Stomach (tissue), 8 donors: ENCODE measurements at regions not wholly inside any gene's neighbourhood (a gene's known extent, or its start where the extent isn't known, plus 50 kb on each side); places are given as distances from the start of the nearest gene placed in this dataset.

Source experiments
- DNase-seq, 2 donors: peaks; one replicate each; pipeline versions ENCODE4 v3.0.0 to v3.0.0-alpha.2; 2013 to 2019
- H3K27ac ChIP-seq, 5 donors: fragments of 200-600 bp in 4 of 5; sonication (generic) in 4 of 5; one replicate each; pipeline ENCODE4 v1.5.1; 2013 to 2019; ENCODE audit warnings: mild to moderate bottlenecking in 1 of 5, moderate library complexity in 1 of 5
- H3K27me3 ChIP-seq, 3 donors: fragments of 200-600 bp; sonication (generic); one replicate each; pipeline ENCODE4 v1.5.1; 2017 to 2019; ENCODE audit warnings: mixed run types in 1 of 3
- H3K36me3 ChIP-seq, 4 donors: fragments of 200-600 bp; sonication (generic); 1 replicate in 3 of 4; 2 replicates in 1 of 4; pipeline ENCODE4 v1.5.1; 2016 to 2019
- H3K4me1 ChIP-seq, 4 donors: fragments of 200-600 bp; sonication (generic); one replicate each; pipeline ENCODE4 v1.5.1; 2016 to 2019
- H3K4me3 ChIP-seq, 4 donors: fragments of 200-600 bp; sonication (generic) in 3 of 4; one replicate each; pipeline ENCODE4 v1.5.1; 2016 to 2019; ENCODE audit warnings: mild to moderate bottlenecking in 1 of 4
- H3K9me3 ChIP-seq, 4 donors: fragments of 200-600 bp; sonication (generic); one replicate each; pipeline ENCODE4 v1.5.1; 2016 to 2019
- EP300 ChIP-seq: sonication (generic); formaldehyde crosslinking; IDR thresholded peaks from one replicate; pipeline ENCODE4 v1.6.1; 2017; ENCODE audit warnings: antibody characterized with exemption
- POLR2A ChIP-seq, 4 donors: fragments of 450-650 bp; IDR thresholded peaks; one replicate each; pipeline ENCODE4 v1.6.1; 2016; ENCODE audit warnings: antibody characterized with exemption in 4 of 4, control low read depth in 2 of 4, mild to moderate bottlenecking in 1 of 4, moderate library complexity in 1 of 4
- POLR2AphosphoS5 ChIP-seq, 3 donors: sonication (generic); formaldehyde crosslinking; IDR thresholded peaks; one replicate each; pipeline ENCODE4 v1.6.1; 2016; ENCODE audit warnings: antibody characterized with exemption in 3 of 3
- WGBS, 5 donors: extraction: QIAGEN DNeasy Blood & Tissue Kit in 3 of 5; methylation state at CpG; one replicate each; pipeline versions ENCODE4 v1.1.5 to v1.1.7; 2013 to 2018; 5-methylcytosine and 5-hydroxymethylcytosine counted together
- intact Hi-C: fragments of 100-400 bp; cut with DNase I; formaldehyde crosslinking; loops from one replicate; pipeline ENCODE4 v1.15.1; 2023; ENCODE audit warnings: low total_unique reads
- TF ChIP-seq, protein P1 (sequence below), 7 experiments: fragments of 450-650 bp in 4 of 7; fragments of 200-600 bp in 3 of 7; sonication (generic) in 3 of 7; IDR thresholded peaks; one replicate each; pipeline ENCODE4 v1.5.1; 2016 to 2019; ENCODE audit warnings: antibody characterized with exemption in 7 of 7, control low read depth in 2 of 7, mild to moderate bottlenecking in 1 of 7
- donor health status: healthy with polysubstance abuse.
- donor health status: Bipolar disorder and iron deficiency.
- donor health status: healthy.

DNA sequence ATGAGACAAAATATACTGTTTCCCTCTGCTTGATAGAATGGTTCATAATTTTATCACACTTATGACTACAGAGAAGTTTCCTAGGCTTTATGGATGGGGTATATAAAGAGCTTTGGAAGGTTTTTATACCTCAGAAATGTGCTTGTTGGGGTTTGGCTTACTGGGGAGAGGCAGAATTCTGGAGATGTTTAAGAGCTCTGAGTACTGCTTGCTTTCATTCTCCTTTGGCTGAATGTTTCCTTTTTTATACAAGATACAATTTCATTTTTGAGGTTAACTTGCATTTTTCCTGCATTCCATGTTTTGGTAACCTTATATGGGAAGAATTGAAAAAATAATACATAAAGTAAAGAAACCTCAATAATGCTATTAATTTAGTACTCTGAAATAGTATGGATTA is 157.7 kb upstream of the COL11A1 start:
- TF ChIP-seq POLR2A (IDR thresholded peaks at IDR 0.05), result no peak
- no peak for TF ChIP-seq POLR2AphosphoS5 (IDR thresholded peaks at IDR 0.05)
- H3K4me3 ChIP-seq, result no peak overlapping the region
- no peaks in the 10 kb centered on the region for H3K4me1 ChIP-seq
- no peaks in the 10 kb centered on the region for H3K36me3 ChIP-seq
- no peaks in the 10 kb centered on the region for H3K9me3 ChIP-seq
- no peak overlapping the region for H3K27ac ChIP-seq
- no peaks in the 10 kb centered on the region for H3K27me3 ChIP-seq
- no peak for DNase-seq
- intact Hi-C loops, result no loop called here

DNA sequence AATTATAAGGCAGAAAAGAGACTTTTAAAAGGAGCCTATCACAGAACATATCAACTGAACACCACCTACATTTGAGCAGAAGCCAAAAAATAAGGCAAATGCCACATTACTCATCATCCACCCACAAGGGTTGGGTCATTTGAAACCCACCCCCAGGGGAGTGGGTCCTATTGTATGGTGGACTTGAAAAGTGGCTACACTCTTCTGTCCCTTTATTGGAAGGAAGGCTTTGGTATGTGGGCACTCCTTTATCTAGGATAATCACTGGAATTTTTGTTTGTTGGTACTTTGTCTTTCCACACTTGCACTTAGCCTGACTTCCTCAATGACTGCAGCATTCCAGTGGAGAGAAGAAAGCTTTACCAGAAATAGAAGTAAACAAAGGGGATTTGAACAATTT is 157.2 kb upstream of the COL11A1 start:
- no peaks in the 10 kb centered on the region for H3K36me3 ChIP-seq
- no peaks in the 10 kb centered on the region for H3K9me3 ChIP-seq
- TF ChIP-seq POLR2A (IDR thresholded peaks at IDR 0.05) (no peak), POLR2AphosphoS5 (IDR thresholded peaks at IDR 0.05) (no peak), EP300 (no peak)
- TF ChIP-seq, protein P1, sequence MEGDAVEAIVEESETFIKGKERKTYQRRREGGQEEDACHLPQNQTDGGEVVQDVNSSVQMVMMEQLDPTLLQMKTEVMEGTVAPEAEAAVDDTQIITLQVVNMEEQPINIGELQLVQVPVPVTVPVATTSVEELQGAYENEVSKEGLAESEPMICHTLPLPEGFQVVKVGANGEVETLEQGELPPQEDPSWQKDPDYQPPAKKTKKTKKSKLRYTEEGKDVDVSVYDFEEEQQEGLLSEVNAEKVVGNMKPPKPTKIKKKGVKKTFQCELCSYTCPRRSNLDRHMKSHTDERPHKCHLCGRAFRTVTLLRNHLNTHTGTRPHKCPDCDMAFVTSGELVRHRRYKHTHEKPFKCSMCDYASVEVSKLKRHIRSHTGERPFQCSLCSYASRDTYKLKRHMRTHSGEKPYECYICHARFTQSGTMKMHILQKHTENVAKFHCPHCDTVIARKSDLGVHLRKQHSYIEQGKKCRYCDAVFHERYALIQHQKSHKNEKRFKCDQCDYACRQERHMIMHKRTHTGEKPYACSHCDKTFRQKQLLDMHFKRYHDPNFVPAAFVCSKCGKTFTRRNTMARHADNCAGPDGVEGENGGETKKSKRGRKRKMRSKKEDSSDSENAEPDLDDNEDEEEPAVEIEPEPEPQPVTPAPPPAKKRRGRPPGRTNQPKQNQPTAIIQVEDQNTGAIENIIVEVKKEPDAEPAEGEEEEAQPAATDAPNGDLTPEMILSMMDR (IDR thresholded peaks at IDR 0.05), result no peak

DNA sequence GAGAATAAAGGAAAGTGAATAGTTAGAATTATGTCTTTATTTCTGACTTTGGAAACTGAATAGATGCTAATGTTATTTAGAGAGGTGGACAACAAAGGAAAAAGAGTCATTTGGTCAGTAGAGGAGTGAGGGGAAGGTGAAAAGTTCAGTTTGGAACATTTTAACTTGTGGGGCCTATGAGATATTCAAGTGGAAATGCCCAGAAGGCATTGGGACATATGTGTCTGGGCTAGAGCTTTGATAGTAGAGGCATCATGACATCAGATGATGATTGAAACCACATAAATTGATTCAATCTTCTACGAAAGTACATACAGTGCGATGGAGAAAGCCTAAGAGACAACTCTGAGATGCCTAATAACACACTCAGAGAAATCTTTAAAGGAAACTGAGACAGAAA is 151.7 kb upstream of the COL11A1 start:
- TF ChIP-seq, protein P1 (IDR thresholded peaks at IDR 0.05), result no peak
- no peak for TF ChIP-seq EP300
- TF ChIP-seq POLR2AphosphoS5 (IDR thresholded peaks at IDR 0.05), result no peak
- TF ChIP-seq POLR2A (IDR thresholded peaks at IDR 0.05), result no peak
- Histone ChIP-seq H3K36me3 (no peaks in the 10 kb centered on the region), H3K9me3 (no peaks in the 10 kb centered on the region), H3K4me3 (no peak overlapping the region), H3K27me3 (no peaks in the 10 kb centered on the region), H3K27ac (no peak overlapping the region), H3K4me1 (no peaks in the 10 kb centered on the region)
- 80 to 88% (median 84%) methylated on average over 2 of the region's 2 CpGs for WGBS, 5 donors
- intact Hi-C loops, result no loop called here
- DNase-seq, result no peak

More for the DNA sequence above, 157.2 kb upstream of the COL11A1 start:
- intact Hi-C loops, result no loop called here
- Histone ChIP-seq H3K27ac (no peak overlapping the region), H3K27me3 (no peaks in the 10 kb centered on the region), H3K4me1 (no peaks in the 10 kb centered on the region), H3K4me3 (no peak overlapping the region)
- no peak for DNase-seq

DNA sequence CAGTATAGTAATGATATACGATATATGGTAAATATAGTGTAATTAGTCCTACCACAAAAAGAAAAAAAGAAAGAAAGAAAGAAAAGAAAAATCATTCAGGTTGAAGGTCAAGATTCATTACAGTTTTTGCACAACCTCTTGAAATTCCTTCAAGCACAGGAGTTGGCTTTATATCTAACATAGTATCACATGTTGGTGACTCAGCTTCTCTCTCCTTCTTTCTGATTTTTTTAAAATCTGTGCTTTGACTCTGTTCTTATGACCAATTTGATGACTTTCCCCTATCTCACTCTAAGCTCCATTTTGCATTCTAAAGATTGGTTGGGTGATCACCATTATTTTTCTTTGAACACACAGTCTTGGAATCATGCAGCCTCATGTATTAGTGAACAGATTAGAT is 148.2 kb upstream of the COL11A1 start:
- no peaks in the 10 kb centered on the region for H3K27me3 ChIP-seq
- no peaks in the 10 kb centered on the region for H3K36me3 ChIP-seq
- H3K27ac ChIP-seq, result no peak overlapping the region
- DNase-seq, result no peak
- H3K9me3 ChIP-seq, result no peaks in the 10 kb centered on the region
- WGBS, 5 donors, result 88 to 96% (median 91%) methylated on average over 1 of the region's 1 CpG
- H3K4me3 ChIP-seq, result no peak overlapping the region
- TF ChIP-seq, protein P1 (IDR thresholded peaks at IDR 0.05), result no peak
- no peak for TF ChIP-seq EP300
- no peak for TF ChIP-seq POLR2AphosphoS5 (IDR thresholded peaks at IDR 0.05)
- no peak for TF ChIP-seq POLR2A (IDR thresholded peaks at IDR 0.05)
- intact Hi-C loops, result no loop called here
- H3K4me1 ChIP-seq, result no peaks in the 10 kb centered on the region

DNA sequence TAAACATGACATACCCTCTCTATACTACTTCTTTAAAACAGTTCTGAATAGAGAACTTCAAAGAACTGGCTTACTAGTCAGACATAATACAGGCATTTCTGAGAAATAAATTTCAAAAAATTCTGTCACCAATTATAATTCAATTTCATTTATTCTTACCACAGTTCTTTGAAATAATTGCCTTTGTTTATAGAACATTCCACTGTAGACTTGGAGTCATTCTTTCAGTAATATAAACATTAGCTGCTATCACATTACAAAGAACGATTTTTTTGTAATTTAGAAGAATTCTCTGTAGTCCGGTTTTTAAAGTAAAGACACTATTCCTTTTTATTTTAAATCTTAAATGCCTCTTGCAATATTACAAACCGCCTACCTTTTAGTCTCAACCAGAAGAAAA is 146.4 kb upstream of the COL11A1 start:
- intact Hi-C loops, result no loop called here
- DNase-seq, result no peak
- TF ChIP-seq, protein P1 (IDR thresholded peaks at IDR 0.05), result no peak
- no peak for TF ChIP-seq POLR2A (IDR thresholded peaks at IDR 0.05)
- TF ChIP-seq EP300, result no peak
- TF ChIP-seq POLR2AphosphoS5 (IDR thresholded peaks at IDR 0.05), result no peak
- H3K4me1 ChIP-seq, result no peaks in the 10 kb centered on the region
- no peaks in the 10 kb centered on the region for H3K9me3 ChIP-seq
- WGBS, 5 donors, result 45 to 64% (median 58%) methylated on average over 3 of the region's 3 CpGs
- H3K4me3 ChIP-seq, result no peak overlapping the region
- H3K36me3 ChIP-seq, result no peaks in the 10 kb centered on the region
- no peaks in the 10 kb centered on the region for H3K27me3 ChIP-seq
- no peak overlapping the region for H3K27ac ChIP-seq
